Erythroblast (primary cell): ENCODE measurements at regions not wholly inside any gene's neighbourhood (a gene's known extent, or its start where the extent isn't known, plus 50 kb on each side); places are given as distances from the start of the nearest gene placed in this dataset.

Experiments
- GATA1 ChIP-seq: IDR thresholded peaks from 2 replicates; pipeline ENCODE4 v1.6.1; 2011; ENCODE audit warnings: low read depth, mild to moderate bottlenecking, control low read depth, low read length, moderate library complexity
- POLR2A ChIP-seq: IDR thresholded peaks from 2 replicates; pipeline ENCODE4 v1.6.1; 2011; ENCODE audit warnings: mild to moderate bottlenecking, low read length

DNA sequence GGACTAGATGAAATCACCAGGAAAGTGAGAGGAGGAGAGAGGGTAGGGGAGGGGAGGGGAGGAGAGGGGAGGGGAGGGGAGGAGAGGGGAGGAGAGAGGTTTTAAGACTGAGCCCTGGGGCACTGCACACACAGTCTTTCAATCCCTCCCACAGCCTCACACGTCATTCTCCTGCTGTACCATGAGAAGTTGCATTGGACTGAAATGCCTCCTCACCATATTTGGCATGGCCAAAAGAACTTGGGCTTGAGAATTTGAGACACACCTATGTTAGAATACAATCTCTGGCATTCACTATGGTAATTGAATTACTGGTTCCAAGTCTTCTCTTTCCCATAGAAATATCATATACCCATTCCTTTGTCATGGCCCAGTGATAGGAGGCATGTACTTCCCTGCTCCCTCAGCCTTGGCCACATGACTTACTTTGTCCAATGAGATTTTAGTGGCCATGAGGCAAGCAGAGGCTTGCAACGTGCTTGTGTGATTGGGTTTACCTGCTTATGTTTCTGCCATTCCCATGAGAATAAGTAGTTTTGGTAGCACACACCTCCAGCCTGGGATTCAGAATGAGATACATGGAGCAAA lies 133.3 kb upstream of the SMARCA2 start:
- TF ChIP-seq POLR2A (no peak), GATA1 (no peak)
